GM21529 (cell line): ENCODE measurements at regions not wholly inside any gene's neighbourhood (a gene's known extent, or its start where the extent isn't known, plus 50 kb on each side); places are given as distances from the start of the nearest gene placed in this dataset.
A peak's percentile ranks its signal among the peaks of the same experiment; 100 is the strongest.

Source experiments
- ATAC-seq: cut with Tn5 transposase; IDR thresholded peaks from one replicate; pipeline ENCODE4 v1.9.1; 2021; ENCODE audit not compliant: unreplicated experiment

GRCh38 chrX:113539599-113540356, 699.1 kb upstream of the AMOT start:
- ATAC-seq: no peak

GRCh38 chrX:113529426-113530013, 688.9 kb upstream of the AMOT start:
- no peak for ATAC-seq

GRCh38 chrX:113522814-113523213, 682.2 kb upstream of the AMOT start:
- peak; percentile 99 for ATAC-seq

- no peak for ATAC-seq
These were observed 674.3 kb upstream of the AMOT start for GRCh38 chrX:113514906-113515305.

GRCh38 chrX:113512700-113513395, 672.2 kb upstream of the AMOT start:
- no peak for ATAC-seq

GRCh38 chrX:113510586-113510985, 670.0 kb upstream of the AMOT start:
- no peak for ATAC-seq

GRCh38 chrX:113492895-113493294, 652.3 kb upstream of the AMOT start:
- no peak for ATAC-seq

GRCh38 chrX:113473418-113473817, 632.8 kb upstream of the AMOT start:
- peak; percentile 77 for ATAC-seq

GRCh38 chrX:113473015-113473414, 632.4 kb upstream of the AMOT start:
- ATAC-seq: peak; percentile 50

- ATAC-seq: no peak
These were observed 629.5 kb upstream of the AMOT start for GRCh38 chrX:113470166-113470565.

GRCh38 chrX:113457719-113458118, 617.1 kb upstream of the AMOT start:
- no peak for ATAC-seq

- ATAC-seq: no peak
These were observed 615.0 kb upstream of the AMOT start for GRCh38 chrX:113455582-113455981.

- ATAC-seq: no peak
These were observed 588.4 kb upstream of the AMOT start for GRCh38 chrX:113429011-113429410.

- ATAC-seq: no peak
These were observed 581.7 kb upstream of the AMOT start for GRCh38 chrX:113422323-113422722.

- ATAC-seq: no peak
These were observed 580.8 kb upstream of the AMOT start for GRCh38 chrX:113421432-113421831.

GRCh38 chrX:113412106-113412505, 571.5 kb upstream of the AMOT start:
- ATAC-seq: no peak

- no peak for ATAC-seq
These were observed 568.2 kb upstream of the AMOT start for GRCh38 chrX:113408843-113409242.

GRCh38 chrX:113400193-113400704, 559.6 kb upstream of the AMOT start:
- ATAC-seq: no peak

- no peak for ATAC-seq
These were observed 559.0 kb upstream of the AMOT start for GRCh38 chrX:113399506-113400192.

- ATAC-seq: no peak
These were observed 551.7 kb upstream of the AMOT start for GRCh38 chrX:113392355-113392754.

- ATAC-seq: no peak
These were observed 551.2 kb upstream of the AMOT start for GRCh38 chrX:113391875-113392274.
